DMS 273 (cell line): ENCODE measurements at regions not wholly inside any gene's neighbourhood (a gene's known extent, or its start where the extent isn't known, plus 50 kb on each side); places are given as distances from the start of the nearest gene placed in this dataset.

ENCODE experiments used
- DNase-seq: peaks from one replicate; lab custom pipeline; 2025; ENCODE audit not compliant: unreplicated experiment; lab: John Stamatoyannopoulos, UW

GRCh38 chr11:34564406-34564805, 50.8 kb upstream of the ELF5 start:
- no peak for DNase-seq

- DNase-seq = no peak
Observed at GRCh38 chr11:34564807-34565241, 51.2 kb upstream of the ELF5 start.

GRCh38 chr11:34565417-34566207, 52.0 kb upstream of the ELF5 start:
- DNase-seq = peak; percentile 37

- DNase-seq = no peak
Observed at GRCh38 chr11:34566208-34566551, 52.6 kb upstream of the ELF5 start.

GRCh38 chr11:34566736-34567135, 53.1 kb upstream of the ELF5 start:
- no peak for DNase-seq

- DNase-seq = no peak
Observed at GRCh38 chr11:34567733-34568132, 53.2 kb upstream of the EHF start.

- no peak for DNase-seq
Observed at GRCh38 chr11:34570584-34570983, 50.3 kb upstream of the EHF start.
